ENCODE measurements at regions not wholly inside any gene's neighbourhood (a gene's known extent, or its start where the extent isn't known, plus 50 kb on each side); places are given as distances from the start of the nearest gene placed in this dataset.

- no peak for TF ChIP-seq GABPA (IDR thresholded peaks at IDR 0.05; ENCODE audit: low read depth)
- TF ChIP-seq SPI1 (IDR thresholded peaks at IDR 0.05; ENCODE audit: borderline replicate concordance, low read depth): no peak
- TF ChIP-seq CTCF (IDR thresholded peaks at IDR 0.05; ENCODE audit: insufficient read depth, low read length): no peak
- DNase-seq (ENCODE audit: low read depth in 1 of 2, low spot score in 1 of 2): no peak
- H3K27me3 ChIP-seq (ENCODE audit: insufficient read depth, poor library complexity, severe bottlenecking): no peaks in the 10 kb centered on the region
- no peak overlapping the region for H3K4me3 ChIP-seq (replicated peaks; ENCODE audit: insufficient read depth, low read length)
- H3K27ac ChIP-seq (replicated peaks): no peak overlapping the region
Measured at GRCh38 chr15:26460165-26460564, 312.7 kb downstream of the GABRB3 start.

GRCh38 chr15:26455828-26456227 lies 317.0 kb downstream of the GABRB3 start:
- H3K27me3 ChIP-seq (ENCODE audit: insufficient read depth, poor library complexity, severe bottlenecking): no peaks in the 10 kb centered on the region
- no peak overlapping the region for H3K27ac ChIP-seq (replicated peaks)
- DNase-seq (ENCODE audit: low read depth in 1 of 2, low spot score in 1 of 2): no peak
- no peak overlapping the region for H3K4me3 ChIP-seq (replicated peaks; ENCODE audit: insufficient read depth, low read length)
- TF ChIP-seq CTCF (IDR thresholded peaks at IDR 0.05; ENCODE audit: insufficient read depth, low read length): no peak
- TF ChIP-seq SPI1 (IDR thresholded peaks at IDR 0.05; ENCODE audit: borderline replicate concordance, low read depth): no peak
- TF ChIP-seq REST (IDR thresholded peaks at IDR 0.05; ENCODE audit: insufficient replicate concordance, low read depth): no peak
- no peak for TF ChIP-seq GABPA (IDR thresholded peaks at IDR 0.05; ENCODE audit: low read depth)
- TF ChIP-seq POLR2AphosphoS5 (IDR thresholded peaks at IDR 0.05; ENCODE audit: low read depth): no peak

- Histone ChIP-seq H3K27me3 (ENCODE audit: insufficient read depth, poor library complexity, severe bottlenecking) (no peaks in the 10 kb centered on the region), H3K4me3 (replicated peaks; ENCODE audit: insufficient read depth, low read length) (no peak overlapping the region), H3K27ac (replicated peaks) (no peak overlapping the region)
- DNase-seq (ENCODE audit: low read depth in 1 of 2, low spot score in 1 of 2): no peak
- TF ChIP-seq REST (IDR thresholded peaks at IDR 0.05; ENCODE audit: insufficient replicate concordance, low read depth) (peak; percentile 84), POLR2AphosphoS5 (IDR thresholded peaks at IDR 0.05; ENCODE audit: low read depth) (no peak)
Measured at GRCh38 chr15:26453914-26454313, 319.0 kb downstream of the GABRB3 start.

- TF ChIP-seq GABPA (IDR thresholded peaks at IDR 0.05; ENCODE audit: low read depth) (no peak), CTCF (IDR thresholded peaks at IDR 0.05; ENCODE audit: insufficient read depth, low read length) (no peak), REST (IDR thresholded peaks at IDR 0.05; ENCODE audit: insufficient replicate concordance, low read depth) (no peak), SPI1 (IDR thresholded peaks at IDR 0.05; ENCODE audit: borderline replicate concordance, low read depth) (no peak), POLR2AphosphoS5 (IDR thresholded peaks at IDR 0.05; ENCODE audit: low read depth) (no peak)
- no peak for DNase-seq (ENCODE audit: low read depth in 1 of 2, low spot score in 1 of 2)
- no peaks in the 10 kb centered on the region for H3K27me3 ChIP-seq (ENCODE audit: insufficient read depth, poor library complexity, severe bottlenecking)
- no peak overlapping the region for H3K4me3 ChIP-seq (replicated peaks; ENCODE audit: insufficient read depth, low read length)
- H3K27ac ChIP-seq (replicated peaks): no peak overlapping the region
Measured at GRCh38 chr15:26451995-26452394, 320.9 kb downstream of the GABRB3 start.

Data from HL-60 (cell line).